DOHH2 (cell line): ENCODE measurements at regions not wholly inside any gene's neighbourhood (a gene's known extent, or its start where the extent isn't known, plus 50 kb on each side); places are given as distances from the start of the nearest gene placed in this dataset.

Source experiments
- H3F3A ChIP-seq: fragments of 200-600 bp; sonication (generic), shearing (Covaris generic); 2 replicates; pipeline ENCODE4 v1.6.0; 2016; ENCODE audit warnings: antibody characterized with exemption, mild to moderate bottlenecking; ENCODE audit not compliant: control insufficient read depth, insufficient read depth
- H3K27ac ChIP-seq: fragments of 200-600 bp; sonication (generic); 2 replicates; pipeline ENCODE4 v1.5.1; 2014; ENCODE audit warnings: low read depth, mild to moderate bottlenecking, low read length, moderate library complexity
- H3K27me3 ChIP-seq: fragments of 200-600 bp; sonication (generic); 2 replicates; pipeline ENCODE4 v1.6.1; 2014; ENCODE audit warnings: mild to moderate bottlenecking, low read length, mixed read lengths; ENCODE audit not compliant: control insufficient read depth
- H3K36me3 ChIP-seq: fragments of 200-600 bp; sonication (generic); 2 replicates; pipeline ENCODE4 v1.6.1; 2014; ENCODE audit warnings: mild to moderate bottlenecking, low read length, moderate library complexity, mixed read lengths; ENCODE audit not compliant: control insufficient read depth
- H3K4me1 ChIP-seq: fragments of 200-600 bp; sonication (generic); 2 replicates; pipeline ENCODE4 v1.6.1; 2014; ENCODE audit warnings: mild to moderate bottlenecking, low read length, mixed read lengths; ENCODE audit not compliant: control insufficient read depth
- H3K4me2 ChIP-seq: fragments of 200-600 bp; sonication (generic); 2 replicates; pipeline ENCODE4 v1.6.0; 2014; ENCODE audit warnings: mild to moderate bottlenecking, low read length, moderate library complexity
- H3K4me3 ChIP-seq: fragments of 200-600 bp; sonication (generic); 2 replicates; pipeline ENCODE4 v1.5.1; 2014; ENCODE audit warnings: mild to moderate bottlenecking, low read length, mixed read lengths
- H3K79me2 ChIP-seq: fragments of 200-600 bp; sonication (generic); 2 replicates; pipeline ENCODE4 v1.6.1; 2014; ENCODE audit warnings: mild to moderate bottlenecking, low read length, mixed read lengths; ENCODE audit not compliant: control insufficient read depth
- H3K9me2 ChIP-seq: fragments of 200-600 bp; sonication (generic); replicated peaks from 2 replicates; pipeline ENCODE4 v1.6.1; 2014; ENCODE audit warnings: mild to moderate bottlenecking, low read length, mixed read lengths; ENCODE audit not compliant: control insufficient read depth
- H3K9me3 ChIP-seq: fragments of 200-600 bp; sonication (generic); 2 replicates; pipeline ENCODE4 v1.6.1; 2014; ENCODE audit warnings: antibody characterized with exemption, low read length, mixed read lengths; ENCODE audit not compliant: control insufficient read depth, insufficient read depth
- H4K20me1 ChIP-seq: fragments of 200-600 bp; sonication (generic); 2 replicates; pipeline ENCODE4 v1.6.0; 2014; ENCODE audit warnings: low read depth, mild to moderate bottlenecking, antibody characterized with exemption, low read length, moderate library complexity; ENCODE audit not compliant: control insufficient read depth, insufficient read depth
- EZH2phosphoT487 ChIP-seq: fragments of 200-600 bp; sonication (generic); IDR thresholded peaks from 2 replicates; pipeline ENCODE4 v1.6.1; 2017; ENCODE audit warnings: borderline replicate concordance, mild to moderate bottlenecking, antibody characterized with exemption, low read length, moderate library complexity, mixed read lengths
- TF ChIP-seq, protein P1 (sequence below): fragments of 200-600 bp; sonication (generic); IDR thresholded peaks from one replicate; pipeline ENCODE4 v1.5.1; 2014; ENCODE audit warnings: antibody characterized with exemption, mild to moderate bottlenecking, low read depth, low read length; ENCODE audit not compliant: poor library complexity, severe bottlenecking

DNA sequence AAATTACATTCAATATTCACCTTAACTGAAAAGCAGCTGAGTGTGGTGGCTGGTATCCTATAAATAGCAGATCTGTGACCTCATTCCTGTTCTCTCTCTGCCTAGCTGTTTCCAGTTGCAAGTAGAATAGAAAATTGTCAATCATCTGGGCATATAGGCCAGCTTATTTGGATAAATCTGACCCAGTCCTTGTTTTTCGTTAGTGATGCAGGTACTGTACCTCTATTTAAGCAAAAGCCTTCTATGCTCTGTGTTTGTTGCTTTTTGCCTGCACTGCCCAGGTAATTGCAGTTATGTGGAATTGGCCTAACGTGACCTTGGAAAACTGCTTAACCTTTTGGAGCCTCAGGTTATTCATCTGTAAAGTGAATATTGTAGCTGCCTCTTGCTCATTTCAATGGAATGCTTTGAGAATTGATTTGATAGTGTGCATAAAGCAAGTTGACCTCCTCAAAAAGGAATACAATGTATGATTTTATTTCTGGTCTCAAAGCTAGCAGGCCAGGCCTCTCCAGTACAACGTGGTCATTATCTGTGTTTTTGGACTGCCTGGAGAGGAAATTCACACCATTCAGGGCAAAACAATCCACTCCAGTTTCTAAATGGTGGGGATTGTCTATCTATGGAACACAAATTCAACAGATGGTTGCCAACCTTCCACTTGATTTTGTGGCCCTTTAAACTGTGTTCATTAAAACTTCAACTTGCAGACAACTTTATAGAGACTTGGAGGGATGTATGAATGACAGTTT lies 508.7 kb upstream of the CITED2 start:
- no peak overlapping the region for H3K4me3 ChIP-seq
- H3K36me3 ChIP-seq, result no peaks in the 10 kb centered on the region
- H3K4me1 ChIP-seq, result no peaks in the 10 kb centered on the region
- TF ChIP-seq, protein P1, sequence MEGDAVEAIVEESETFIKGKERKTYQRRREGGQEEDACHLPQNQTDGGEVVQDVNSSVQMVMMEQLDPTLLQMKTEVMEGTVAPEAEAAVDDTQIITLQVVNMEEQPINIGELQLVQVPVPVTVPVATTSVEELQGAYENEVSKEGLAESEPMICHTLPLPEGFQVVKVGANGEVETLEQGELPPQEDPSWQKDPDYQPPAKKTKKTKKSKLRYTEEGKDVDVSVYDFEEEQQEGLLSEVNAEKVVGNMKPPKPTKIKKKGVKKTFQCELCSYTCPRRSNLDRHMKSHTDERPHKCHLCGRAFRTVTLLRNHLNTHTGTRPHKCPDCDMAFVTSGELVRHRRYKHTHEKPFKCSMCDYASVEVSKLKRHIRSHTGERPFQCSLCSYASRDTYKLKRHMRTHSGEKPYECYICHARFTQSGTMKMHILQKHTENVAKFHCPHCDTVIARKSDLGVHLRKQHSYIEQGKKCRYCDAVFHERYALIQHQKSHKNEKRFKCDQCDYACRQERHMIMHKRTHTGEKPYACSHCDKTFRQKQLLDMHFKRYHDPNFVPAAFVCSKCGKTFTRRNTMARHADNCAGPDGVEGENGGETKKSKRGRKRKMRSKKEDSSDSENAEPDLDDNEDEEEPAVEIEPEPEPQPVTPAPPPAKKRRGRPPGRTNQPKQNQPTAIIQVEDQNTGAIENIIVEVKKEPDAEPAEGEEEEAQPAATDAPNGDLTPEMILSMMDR, result no peak
- no peak for TF ChIP-seq EZH2phosphoT487
- H3F3A ChIP-seq, result no peaks in the 10 kb centered on the region
- no peaks in the 10 kb centered on the region for H4K20me1 ChIP-seq
- H3K27me3 ChIP-seq, result no peaks in the 10 kb centered on the region
- H3K79me2 ChIP-seq, result no peaks in the 10 kb centered on the region
- no peak overlapping the region for H3K4me2 ChIP-seq
- no peaks in the 10 kb centered on the region for H3K9me2 ChIP-seq
- H3K9me3 ChIP-seq, result no peaks in the 10 kb centered on the region
- H3K27ac ChIP-seq, result no peak overlapping the region

DNA sequence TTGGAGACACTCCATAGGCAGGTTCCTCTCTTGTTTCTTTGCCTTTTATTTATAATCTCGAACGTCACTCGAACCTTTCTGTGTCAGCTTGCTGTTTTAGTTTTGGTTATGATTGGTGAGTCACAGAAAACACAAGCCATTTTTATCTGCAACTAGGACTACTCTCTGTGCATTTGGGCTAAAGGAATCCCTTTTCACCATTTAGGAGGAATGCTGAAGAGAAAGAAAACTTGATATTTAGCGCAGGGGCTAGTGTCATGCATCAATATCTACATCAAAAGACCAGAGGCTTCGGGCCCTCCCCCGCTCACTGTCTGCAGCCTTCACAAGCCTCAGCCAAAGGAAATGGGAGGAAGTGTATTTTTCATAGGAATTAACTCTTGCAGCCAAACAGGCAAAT lies 507.8 kb upstream of the CITED2 start:
- no peak for TF ChIP-seq EZH2phosphoT487
- TF ChIP-seq, protein P1, result no peak
- Histone ChIP-seq H3K79me2 (no peaks in the 10 kb centered on the region), H4K20me1 (no peaks in the 10 kb centered on the region), H3K9me2 (no peaks in the 10 kb centered on the region), H3F3A (no peaks in the 10 kb centered on the region), H3K36me3 (no peaks in the 10 kb centered on the region), H3K4me3 (no peak overlapping the region), H3K9me3 (no peaks in the 10 kb centered on the region), H3K27me3 (no peaks in the 10 kb centered on the region), H3K4me2 (no peak overlapping the region), H3K4me1 (no peaks in the 10 kb centered on the region), H3K27ac (no peak overlapping the region)

DNA sequence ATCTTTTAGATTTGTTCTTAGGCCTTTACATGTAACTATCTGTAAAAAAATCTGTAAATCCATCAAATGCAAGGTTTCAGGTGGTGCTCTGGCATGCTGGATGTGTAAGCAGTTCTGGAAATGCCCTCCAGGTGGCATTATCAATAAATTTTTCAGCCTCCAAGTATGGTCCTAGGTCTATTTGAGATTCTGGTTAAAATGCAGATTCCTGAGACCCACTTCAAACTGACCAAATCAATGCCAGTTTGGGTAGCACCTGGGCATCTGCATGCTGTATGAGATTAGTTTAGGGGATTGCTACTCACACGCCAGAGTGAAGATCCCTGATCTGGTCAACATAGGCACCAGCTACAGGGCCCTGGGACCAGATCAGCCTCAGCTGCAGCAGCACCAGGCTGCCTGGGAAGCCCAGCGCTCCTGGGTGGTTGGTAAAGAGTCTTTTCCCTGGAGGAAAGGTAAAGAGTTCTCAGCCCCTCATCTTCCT lies 507.3 kb upstream of the CITED2 start:
- H4K20me1 ChIP-seq, result no peaks in the 10 kb centered on the region
- H3K79me2 ChIP-seq, result no peaks in the 10 kb centered on the region
- no peaks in the 10 kb centered on the region for H3K9me2 ChIP-seq
- no peaks in the 10 kb centered on the region for H3K27me3 ChIP-seq
- H3F3A ChIP-seq, result no peaks in the 10 kb centered on the region
- H3K4me3 ChIP-seq, result no peak overlapping the region
- H3K27ac ChIP-seq, result no peak overlapping the region
- TF ChIP-seq, protein P1, result peak; percentile 64
- no peak for TF ChIP-seq EZH2phosphoT487
- no peaks in the 10 kb centered on the region for H3K4me1 ChIP-seq
- no peaks in the 10 kb centered on the region for H3K36me3 ChIP-seq
- H3K9me3 ChIP-seq, result no peaks in the 10 kb centered on the region
- no peak overlapping the region for H3K4me2 ChIP-seq
